Activated naive CD4-positive, alpha-beta T cell treated with anti-CD3 and anti-CD28 coated beads, Interleukin-2, amount 50 U/mL, for 24 hours (primary cell): ENCODE measurements at regions not wholly inside any gene's neighbourhood (a gene's known extent, or its start where the extent isn't known, plus 50 kb on each side); places are given as distances from the start of the nearest gene placed in this dataset.
A peak's percentile ranks its signal among the peaks of the same experiment; 100 is the strongest.

Experiments used
- H3K27ac Mint-ChIP-seq: one replicate; pipeline ENCODE4 v1.8.0; 2021; ENCODE audit warnings: mild to moderate bottlenecking, mixed read lengths
- H3K27me3 Mint-ChIP-seq: one replicate; pipeline ENCODE4 v1.8.0; 2021; ENCODE audit warnings: mixed read lengths
- H3K36me3 Mint-ChIP-seq: one replicate; pipeline ENCODE4 v1.8.0; 2021; ENCODE audit warnings: mixed read lengths
- H3K4me1 Mint-ChIP-seq: one replicate; pipeline ENCODE4 v1.8.0; 2021; ENCODE audit warnings: mixed read lengths
- H3K4me3 Mint-ChIP-seq: one replicate; pipeline ENCODE4 v1.8.0; 2021; ENCODE audit warnings: mild to moderate bottlenecking, mixed read lengths
- H3K9me3 Mint-ChIP-seq: one replicate; pipeline ENCODE4 v1.8.0; 2021; ENCODE audit warnings: mixed read lengths

DNA sequence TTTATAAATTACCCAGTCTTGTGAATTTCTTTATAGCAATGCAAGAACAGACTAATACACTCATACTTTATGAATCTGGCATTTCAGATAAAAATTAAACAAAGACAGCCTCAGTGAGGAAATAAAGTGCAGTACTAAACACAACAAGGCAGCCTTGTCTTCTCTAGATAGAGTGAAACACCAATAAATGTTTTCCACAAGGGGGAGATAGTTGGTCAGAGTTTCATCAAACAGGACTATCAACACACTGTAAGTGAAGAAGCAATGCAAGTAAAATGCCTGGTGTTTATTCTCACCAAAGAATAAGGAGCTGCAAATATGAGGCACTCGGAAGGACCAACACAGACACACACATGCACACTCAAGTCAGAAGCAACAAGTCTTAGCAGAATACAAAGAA, 62.8 kb downstream of the FAM9B start:
- no peaks in the 10 kb centered on the region for H3K27me3 Mint-ChIP-seq
- H3K4me1 Mint-ChIP-seq = no peaks in the 10 kb centered on the region
- H3K4me3 Mint-ChIP-seq = no peak overlapping the region
- H3K36me3 Mint-ChIP-seq = no peaks in the 10 kb centered on the region
- peak overlapping the region; percentile 27 for H3K27ac Mint-ChIP-seq
- H3K9me3 Mint-ChIP-seq = no peaks in the 10 kb centered on the region

- H3K27me3 Mint-ChIP-seq = no peaks in the 10 kb centered on the region
- no peaks in the 10 kb centered on the region for H3K36me3 Mint-ChIP-seq
- no peaks in the 10 kb centered on the region for H3K9me3 Mint-ChIP-seq
- no peak overlapping the region for H3K27ac Mint-ChIP-seq
- H3K4me1 Mint-ChIP-seq = no peaks in the 10 kb centered on the region
- no peak overlapping the region for H3K4me3 Mint-ChIP-seq
Measured at GRCh38 chrX:8969378-8969777, 64.5 kb downstream of the FAM9B start.

- no peaks in the 10 kb centered on the region for H3K4me1 Mint-ChIP-seq
- no peaks in the 10 kb centered on the region for H3K27me3 Mint-ChIP-seq
- H3K4me3 Mint-ChIP-seq = no peak overlapping the region
- H3K9me3 Mint-ChIP-seq = no peaks in the 10 kb centered on the region
- H3K27ac Mint-ChIP-seq = no peak overlapping the region
- no peaks in the 10 kb centered on the region for H3K36me3 Mint-ChIP-seq
Measured at GRCh38 chrX:8967461-8967860, 66.5 kb downstream of the FAM9B start.

DNA sequence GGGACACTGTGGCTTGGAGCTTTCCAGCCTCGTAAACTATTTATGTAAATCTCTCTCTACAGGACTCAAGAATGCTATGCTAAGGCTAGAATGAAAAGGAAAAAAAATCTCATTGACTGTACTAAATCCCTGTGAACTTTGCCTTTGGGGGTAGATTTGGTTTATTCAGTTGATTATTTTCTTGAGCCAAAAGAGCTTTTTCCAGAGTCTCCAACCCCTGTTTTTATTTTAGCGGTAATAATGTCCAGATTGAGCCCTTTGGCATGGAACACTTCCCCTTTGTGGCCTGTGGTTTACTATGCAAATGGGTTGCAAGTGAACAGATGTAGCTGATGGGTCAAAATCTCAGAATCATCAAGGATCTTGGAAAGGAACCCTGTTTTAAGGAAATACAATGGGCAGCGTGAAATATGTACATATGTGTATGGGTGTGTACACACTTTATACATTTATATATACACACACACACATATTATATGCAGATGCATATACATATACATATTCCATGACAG, 72.9 kb downstream of the FAM9B start:
- Mint-ChIP-seq H3K4me3 (no peak overlapping the region), H3K27me3 (peaks cover 2% of the 10 kb centered on the region), H3K36me3 (no peaks in the 10 kb centered on the region), H3K4me1 (no peaks in the 10 kb centered on the region), H3K9me3 (no peaks in the 10 kb centered on the region), H3K27ac (no peak overlapping the region)

DNA sequence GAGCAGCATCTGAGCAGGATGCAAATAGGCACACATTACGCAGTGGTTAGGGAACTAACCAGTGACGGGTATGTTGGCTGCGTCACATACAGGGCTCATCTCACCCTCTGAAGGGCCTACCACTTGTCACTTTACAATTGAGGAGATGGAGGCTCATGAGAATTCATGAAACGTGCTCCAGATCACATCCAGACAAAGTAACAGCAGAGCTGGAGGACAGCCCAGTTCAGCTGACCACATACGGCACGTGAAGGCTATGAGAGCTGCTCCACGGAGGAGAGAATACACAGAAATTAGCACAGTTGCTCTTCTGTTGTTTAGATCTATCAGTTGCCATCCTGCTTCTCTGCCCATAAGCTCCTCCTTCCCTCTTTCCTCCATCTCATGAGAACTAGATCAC, 78.4 kb downstream of the FAM9B start:
- Mint-ChIP-seq H3K9me3 (no peaks in the 10 kb centered on the region), H3K36me3 (no peaks in the 10 kb centered on the region), H3K4me3 (no peak overlapping the region), H3K27me3 (peaks cover 2% of the 10 kb centered on the region), H3K4me1 (no peaks in the 10 kb centered on the region), H3K27ac (no peak overlapping the region)

GRCh38 chrX:8946563-8946962, 87.4 kb downstream of the FAM9B start:
- no peaks in the 10 kb centered on the region for H3K9me3 Mint-ChIP-seq
- H3K27me3 Mint-ChIP-seq = peaks cover 2% of the 10 kb centered on the region
- no peaks in the 10 kb centered on the region for H3K4me1 Mint-ChIP-seq
- H3K36me3 Mint-ChIP-seq = no peaks in the 10 kb centered on the region
- H3K27ac Mint-ChIP-seq = no peak overlapping the region
- no peak overlapping the region for H3K4me3 Mint-ChIP-seq

DNA sequence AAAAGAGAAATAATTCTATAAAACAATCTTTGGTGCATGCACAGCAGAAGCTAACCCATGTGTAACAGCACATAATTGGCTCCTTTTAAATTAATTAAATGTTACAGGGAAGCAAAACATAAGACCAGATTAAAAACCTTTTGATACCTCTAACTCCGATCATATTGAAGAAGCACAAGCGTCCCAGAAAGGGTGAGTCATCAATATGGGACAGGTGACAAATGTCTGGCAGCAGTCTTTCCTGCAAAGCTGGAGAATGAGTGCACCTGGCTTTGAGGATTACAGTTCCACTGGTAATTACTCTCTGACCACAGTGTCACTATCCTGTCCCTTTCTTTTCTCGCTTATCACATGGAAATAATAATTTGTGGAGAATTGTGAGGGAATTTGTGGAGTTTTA, 94.6 kb downstream of the FAM9B start:
- Mint-ChIP-seq H3K9me3 (no peaks in the 10 kb centered on the region), H3K36me3 (no peaks in the 10 kb centered on the region), H3K4me3 (no peak overlapping the region), H3K27ac (no peak overlapping the region), H3K27me3 (no peaks in the 10 kb centered on the region), H3K4me1 (no peaks in the 10 kb centered on the region)

DNA sequence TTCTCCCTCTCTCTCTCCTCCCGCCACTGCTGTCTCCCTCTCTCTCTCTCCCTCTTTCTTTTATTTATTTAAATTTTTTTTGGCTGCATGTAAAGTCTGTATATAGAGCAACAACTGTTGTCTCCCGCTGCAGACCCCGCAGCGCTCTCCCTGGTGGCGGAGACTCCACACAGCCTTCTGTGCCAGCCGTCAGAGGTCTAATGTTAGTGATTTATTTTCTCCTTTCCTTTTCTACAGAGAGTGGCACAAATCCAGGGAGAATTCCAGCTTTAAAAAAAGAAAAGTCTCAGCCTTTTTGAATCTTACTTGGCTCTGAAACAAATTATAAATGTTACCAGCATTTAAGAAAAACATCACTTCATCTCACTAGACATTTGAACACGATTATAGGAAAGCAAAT, 106.2 kb downstream of the FAM9B start:
- no peak overlapping the region for H3K4me3 Mint-ChIP-seq

GRCh38 chrX:8927066-8927635, 106.8 kb downstream of the FAM9B start:
- Mint-ChIP-seq H3K9me3 (no peaks in the 10 kb centered on the region), H3K4me3 (no peak overlapping the region), H3K4me1 (no peaks in the 10 kb centered on the region), H3K36me3 (no peaks in the 10 kb centered on the region), H3K27ac (no peak overlapping the region), H3K27me3 (peaks cover 3% of the 10 kb centered on the region)

More for the DNA sequence above, 106.2 kb downstream of the FAM9B start:
- H3K4me1 Mint-ChIP-seq = no peaks in the 10 kb centered on the region
- H3K36me3 Mint-ChIP-seq = no peaks in the 10 kb centered on the region
- H3K9me3 Mint-ChIP-seq = no peaks in the 10 kb centered on the region
- H3K27me3 Mint-ChIP-seq = peaks cover 3% of the 10 kb centered on the region
- H3K27ac Mint-ChIP-seq = no peak overlapping the region

DNA sequence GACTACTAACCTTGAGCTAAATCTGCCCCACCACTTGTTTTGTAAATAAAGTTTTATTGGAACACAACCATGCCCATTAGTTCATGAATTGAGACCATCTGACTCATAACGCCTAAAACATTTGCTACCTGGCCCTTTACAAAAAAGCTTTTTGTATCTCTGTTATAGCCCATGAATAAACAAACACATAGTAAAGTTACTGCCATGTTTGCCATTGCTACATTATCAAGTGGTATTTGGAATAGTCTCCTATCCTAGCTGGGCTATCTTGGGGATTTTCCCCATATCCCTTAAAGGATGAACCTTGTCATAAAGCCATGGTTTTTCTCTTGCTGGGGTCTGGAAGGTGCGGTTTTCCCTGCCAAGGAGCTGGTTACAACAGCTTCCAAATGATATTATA, 112.3 kb downstream of the FAM9B start:
- H3K27me3 Mint-ChIP-seq = peaks cover 3% of the 10 kb centered on the region
- H3K9me3 Mint-ChIP-seq = no peaks in the 10 kb centered on the region
- H3K4me1 Mint-ChIP-seq = no peaks in the 10 kb centered on the region
- no peak overlapping the region for H3K4me3 Mint-ChIP-seq
- no peaks in the 10 kb centered on the region for H3K36me3 Mint-ChIP-seq
- H3K27ac Mint-ChIP-seq = no peak overlapping the region

DNA sequence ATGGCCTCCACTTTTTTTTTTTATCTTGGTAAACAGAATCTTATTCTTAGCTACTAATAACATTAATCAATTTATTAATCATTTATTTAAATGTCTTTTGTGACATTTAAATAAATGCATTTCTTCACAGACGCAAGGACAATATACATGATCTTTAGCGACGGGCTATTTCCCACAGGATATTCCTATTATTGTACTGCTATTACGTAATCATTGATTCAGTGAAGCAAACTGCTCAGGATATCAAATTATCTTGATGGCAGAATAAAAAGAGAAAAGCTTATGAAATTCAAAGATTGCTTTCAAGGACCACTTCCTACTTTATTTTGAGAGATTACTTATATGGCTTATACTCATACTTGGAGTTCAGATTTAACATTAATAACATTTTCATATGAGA, 114.1 kb downstream of the FAM9B start:
- no peaks in the 10 kb centered on the region for H3K4me1 Mint-ChIP-seq
- no peak overlapping the region for H3K4me3 Mint-ChIP-seq
- no peaks in the 10 kb centered on the region for H3K27me3 Mint-ChIP-seq
- H3K9me3 Mint-ChIP-seq = no peaks in the 10 kb centered on the region
- H3K36me3 Mint-ChIP-seq = no peaks in the 10 kb centered on the region
- H3K27ac Mint-ChIP-seq = no peak overlapping the region

GRCh38 chrX:8916697-8917096, 115.5 kb upstream of the FAM9A start:
- no peaks in the 10 kb centered on the region for H3K4me1 Mint-ChIP-seq
- H3K4me3 Mint-ChIP-seq = no peak overlapping the region
- H3K9me3 Mint-ChIP-seq = no peaks in the 10 kb centered on the region
- H3K36me3 Mint-ChIP-seq = no peaks in the 10 kb centered on the region
- no peaks in the 10 kb centered on the region for H3K27me3 Mint-ChIP-seq
- no peak overlapping the region for H3K27ac Mint-ChIP-seq

DNA sequence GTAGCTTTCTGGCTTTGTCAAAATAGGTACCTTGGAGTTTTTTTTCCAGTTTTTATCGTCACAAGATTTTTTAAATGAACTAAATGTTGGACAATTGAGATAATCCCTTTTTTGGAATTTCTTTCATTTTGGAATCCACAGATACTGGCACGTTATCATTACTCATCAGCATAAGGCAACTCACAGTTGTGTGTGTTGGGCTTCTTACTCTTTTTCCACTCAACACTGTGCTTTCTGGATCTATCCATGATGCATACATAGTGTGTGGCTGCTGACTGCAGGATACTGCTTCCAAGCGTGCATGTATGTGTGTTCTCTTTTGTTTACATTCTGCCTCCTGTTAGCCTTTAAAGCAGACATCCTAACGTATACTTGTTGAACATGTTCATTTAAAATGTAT, 113.5 kb upstream of the FAM9A start:
- Mint-ChIP-seq H3K27ac (no peak overlapping the region), H3K36me3 (no peaks in the 10 kb centered on the region), H3K4me1 (no peaks in the 10 kb centered on the region), H3K9me3 (no peaks in the 10 kb centered on the region), H3K27me3 (no peaks in the 10 kb centered on the region), H3K4me3 (no peak overlapping the region)

- no peak overlapping the region for H3K27ac Mint-ChIP-seq
- peaks cover 1% of the 10 kb centered on the region for H3K27me3 Mint-ChIP-seq
- no peaks in the 10 kb centered on the region for H3K36me3 Mint-ChIP-seq
- no peak overlapping the region for H3K4me3 Mint-ChIP-seq
- no peaks in the 10 kb centered on the region for H3K9me3 Mint-ChIP-seq
- no peaks in the 10 kb centered on the region for H3K4me1 Mint-ChIP-seq
Measured at GRCh38 chrX:8913655-8914409, 112.6 kb upstream of the FAM9A start.

- Mint-ChIP-seq H3K4me1 (no peaks in the 10 kb centered on the region), H3K36me3 (no peaks in the 10 kb centered on the region), H3K27ac (no peak overlapping the region), H3K4me3 (no peak overlapping the region), H3K27me3 (peaks cover 1% of the 10 kb centered on the region), H3K9me3 (no peaks in the 10 kb centered on the region)
Measured at GRCh38 chrX:8907688-8908087, 106.5 kb upstream of the FAM9A start.

DNA sequence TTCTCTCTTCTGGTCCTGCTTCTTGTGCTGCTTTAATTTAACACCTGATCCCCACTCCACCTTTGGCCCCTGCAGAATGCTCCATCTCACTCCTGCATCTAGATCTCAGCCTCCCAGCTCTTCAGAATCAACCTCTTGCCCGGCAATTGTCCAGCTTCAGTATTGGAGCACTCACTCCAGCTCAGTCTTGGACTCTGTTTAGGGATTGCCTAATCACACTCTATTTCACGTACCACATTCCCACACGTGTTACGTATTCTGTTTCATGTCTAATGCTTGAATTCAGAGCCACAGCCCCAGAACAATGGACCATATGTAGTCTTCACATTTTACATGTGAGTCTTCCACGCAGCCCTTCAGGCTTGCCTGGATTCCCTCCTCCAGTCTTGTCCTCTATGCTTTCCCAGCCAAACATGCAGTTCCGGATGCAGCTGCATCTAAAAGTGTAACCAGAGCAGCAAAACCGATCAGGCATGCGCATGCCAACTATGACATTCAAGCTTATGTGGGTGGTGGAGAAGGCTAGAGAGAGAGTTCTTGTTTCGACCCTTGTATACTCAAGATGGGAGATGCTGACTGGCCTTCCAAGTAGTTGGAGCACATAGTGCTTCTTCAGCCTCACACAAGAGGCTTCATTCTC, 105.2 kb upstream of the FAM9A start:
- Mint-ChIP-seq H3K27ac (no peak overlapping the region), H3K4me3 (no peak overlapping the region)

More for the DNA sequence above, 105.2 kb upstream of the FAM9A start:
- no peaks in the 10 kb centered on the region for H3K4me1 Mint-ChIP-seq
- peaks cover 1% of the 10 kb centered on the region for H3K27me3 Mint-ChIP-seq
- no peaks in the 10 kb centered on the region for H3K36me3 Mint-ChIP-seq
- H3K9me3 Mint-ChIP-seq = no peaks in the 10 kb centered on the region
